BLaER1 treated with 17β-estradiol and CSF1 and Interleukin-3, amounts not matched to agents 10 nM and 100 nM (cell line): ENCODE measurements at regions not wholly inside any gene's neighbourhood (a gene's known extent, or its start where the extent isn't known, plus 50 kb on each side); places are given as distances from the start of the nearest gene placed in this dataset.

Experiments used
- H3K27ac ChIP-seq, 11 experiments: shearing (Covaris generic); formaldehyde crosslinking; 2 replicates each; pipeline ENCODE4 v1.8.1; 2022
- H3K27me3 ChIP-seq, 11 experiments: shearing (Covaris generic); formaldehyde crosslinking; 2 replicates each; pipeline ENCODE4 v1.8.1; 2022
- H3K36me3 ChIP-seq, 11 experiments: shearing (Covaris generic); formaldehyde crosslinking; 2 replicates each; pipeline ENCODE4 v1.8.1; 2022
- H3K4me1 ChIP-seq, 10 experiments: shearing (Covaris generic); formaldehyde crosslinking; 2 replicates each; pipeline ENCODE4 v1.8.1; 2022
- H3K4me2 ChIP-seq, 11 experiments: shearing (Covaris generic); formaldehyde crosslinking; 2 replicates each; pipeline ENCODE4 v1.8.1; 2022
- H3K4me3 ChIP-seq, 10 experiments: shearing (Covaris generic); formaldehyde crosslinking; 2 replicates each; pipeline ENCODE4 v1.8.1; 2022
- H3K9ac ChIP-seq, 11 experiments: shearing (Covaris generic); formaldehyde crosslinking; 2 replicates each; pipeline ENCODE4 v1.8.1; 2022
- H3K9me3 ChIP-seq, 11 experiments: shearing (Covaris generic); formaldehyde crosslinking; replicated peaks in 1 of 11; 2 replicates each; pipeline ENCODE4 v1.8.1; 2022
- H4K20me1 ChIP-seq, 11 experiments: shearing (Covaris generic); formaldehyde crosslinking; 2 replicates each; pipeline ENCODE4 v1.8.1; 2022
- Cebpa-rat ChIP-seq, 11 experiments: shearing (Covaris generic); IDR thresholded peaks; 2 replicates each; pipeline ENCODE4 v1.8.1; 2022

DNA sequence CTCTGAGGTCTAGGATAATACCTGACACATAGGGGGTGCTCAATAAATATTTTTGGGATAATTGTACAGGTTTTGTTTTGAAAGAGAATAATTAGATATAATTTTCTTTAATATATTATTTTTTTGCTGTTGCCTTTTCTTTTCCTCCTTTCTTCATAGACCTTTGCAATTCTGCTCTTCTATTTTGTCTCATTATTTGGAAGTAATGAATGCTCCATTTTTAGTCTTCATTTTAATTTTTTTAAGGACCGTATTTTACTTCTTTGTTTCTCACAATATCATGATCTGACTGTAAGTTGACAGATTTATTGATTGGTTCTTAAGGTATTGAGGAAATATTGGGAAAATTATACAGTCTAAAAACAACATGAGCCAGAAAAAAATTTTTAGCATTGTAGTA is 150.5 kb upstream of the TMC3 start:
- H3K36me3 ChIP-seq, result no peaks in the 10 kb centered on the region
- no peaks in the 10 kb centered on the region for H4K20me1 ChIP-seq
- H3K4me3 ChIP-seq, result no peak overlapping the region
- H3K4me2 ChIP-seq, result no peak overlapping the region
- 0 out of 22 replicates have a peak, but pooled peaks cover 0 to 5% (median 0%) of the 10 kb centered on the region in 11 experiments for H3K9me3 ChIP-seq
- H3K27me3 ChIP-seq, result no peaks in the 10 kb centered on the region
- TF ChIP-seq Cebpa-rat (IDR thresholded peaks at IDR 0.05), result no peak
- H3K4me1 ChIP-seq, result no peaks in the 10 kb centered on the region
- H3K27ac ChIP-seq, result no peak overlapping the region
- no peak overlapping the region for H3K9ac ChIP-seq

DNA sequence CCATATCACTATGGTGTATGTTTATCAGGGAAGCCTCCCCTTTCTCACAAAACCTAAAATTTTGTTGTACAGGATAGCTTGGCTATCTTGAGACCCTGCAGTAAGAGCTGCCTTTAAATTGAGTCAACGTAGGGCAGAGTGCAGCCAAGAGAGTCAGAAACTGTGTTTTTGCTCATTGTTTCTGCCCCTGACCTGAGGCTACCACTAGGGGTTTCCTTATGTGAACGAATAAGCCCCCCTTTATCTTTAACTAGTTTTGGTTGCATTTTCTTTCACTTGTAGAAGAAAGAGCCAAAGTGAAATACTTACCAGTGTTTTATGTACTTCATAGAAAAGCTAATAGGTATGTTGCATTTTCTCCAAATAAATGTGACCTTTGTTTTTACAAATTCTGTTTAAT is 149.9 kb upstream of the TMC3 start:
- no peaks in the 10 kb centered on the region for H4K20me1 ChIP-seq

DNA sequence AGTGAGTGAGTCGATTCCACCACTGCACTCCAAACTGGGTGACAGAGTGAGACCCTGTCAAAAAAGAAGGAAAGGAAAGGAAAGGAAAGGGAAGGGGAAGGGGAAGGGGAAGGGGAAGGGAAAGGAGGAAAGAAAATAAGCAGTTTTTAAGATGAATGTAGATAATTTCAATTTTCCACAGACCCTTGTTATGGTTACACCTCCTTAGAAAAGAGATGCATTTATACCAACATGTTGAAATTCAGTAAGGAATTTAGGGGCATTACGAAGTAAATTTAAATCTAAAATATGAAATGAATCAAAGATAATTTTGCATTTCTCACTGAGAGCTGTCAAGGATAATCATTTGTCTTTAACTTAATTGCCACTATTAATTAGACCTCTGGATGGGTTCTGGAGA is 146.5 kb upstream of the TMC3 start:
- no peaks in the 10 kb centered on the region for H4K20me1 ChIP-seq
- no peaks in the 10 kb centered on the region for H3K27me3 ChIP-seq
- H3K9ac ChIP-seq, result no peak overlapping the region
- no peaks in the 10 kb centered on the region for H3K4me1 ChIP-seq
- H3K9me3 ChIP-seq, result no peaks in the 10 kb centered on the region
- no peak overlapping the region for H3K4me3 ChIP-seq
- no peak for TF ChIP-seq Cebpa-rat (IDR thresholded peaks at IDR 0.05)
- no peaks in the 10 kb centered on the region for H3K36me3 ChIP-seq
- H3K4me2 ChIP-seq, result no peak overlapping the region
- H3K27ac ChIP-seq, result no peak overlapping the region

More for the DNA sequence above, 149.9 kb upstream of the TMC3 start:
- no peaks in the 10 kb centered on the region for H3K36me3 ChIP-seq
- no peak overlapping the region for H3K4me2 ChIP-seq
- H3K4me3 ChIP-seq, result no peak overlapping the region
- no peak overlapping the region for H3K27ac ChIP-seq
- H3K9me3 ChIP-seq, result 0 out of 22 replicates have a peak, but pooled peaks cover 0 to 5% (median 0%) of the 10 kb centered on the region in 11 experiments
- no peak for TF ChIP-seq Cebpa-rat (IDR thresholded peaks at IDR 0.05)
- H3K4me1 ChIP-seq, result no peaks in the 10 kb centered on the region
- no peaks in the 10 kb centered on the region for H3K27me3 ChIP-seq
- H3K9ac ChIP-seq, result no peak overlapping the region

DNA sequence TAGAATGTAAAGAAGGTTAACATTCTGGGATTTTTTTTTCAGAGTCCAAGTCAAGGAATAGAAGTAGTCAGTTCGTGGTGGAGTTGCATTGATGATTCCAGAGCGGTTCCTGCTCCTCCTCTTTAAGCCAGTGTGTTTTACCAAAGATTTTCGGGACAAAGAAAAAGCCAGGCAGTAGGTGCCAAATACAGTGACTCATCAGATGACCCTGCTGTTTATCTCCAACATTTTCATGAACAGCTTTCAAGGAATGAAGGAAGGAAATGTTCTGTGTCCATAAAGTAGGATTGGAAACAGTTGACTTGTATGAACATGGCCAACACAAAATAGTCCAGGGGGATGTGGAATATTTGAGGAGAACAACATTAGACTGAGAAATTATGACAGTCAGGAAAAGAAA is 142.4 kb upstream of the TMC3 start:
- Histone ChIP-seq H3K9ac (no peak overlapping the region), H3K27me3 (no peaks in the 10 kb centered on the region), H3K4me1 (no peaks in the 10 kb centered on the region), H3K4me2 (no peak overlapping the region), H4K20me1 (no peaks in the 10 kb centered on the region), H3K9me3 (no peaks in the 10 kb centered on the region), H3K27ac (no peak overlapping the region), H3K4me3 (no peak overlapping the region), H3K36me3 (no peaks in the 10 kb centered on the region)
- TF ChIP-seq Cebpa-rat (IDR thresholded peaks at IDR 0.05), result no peak

DNA sequence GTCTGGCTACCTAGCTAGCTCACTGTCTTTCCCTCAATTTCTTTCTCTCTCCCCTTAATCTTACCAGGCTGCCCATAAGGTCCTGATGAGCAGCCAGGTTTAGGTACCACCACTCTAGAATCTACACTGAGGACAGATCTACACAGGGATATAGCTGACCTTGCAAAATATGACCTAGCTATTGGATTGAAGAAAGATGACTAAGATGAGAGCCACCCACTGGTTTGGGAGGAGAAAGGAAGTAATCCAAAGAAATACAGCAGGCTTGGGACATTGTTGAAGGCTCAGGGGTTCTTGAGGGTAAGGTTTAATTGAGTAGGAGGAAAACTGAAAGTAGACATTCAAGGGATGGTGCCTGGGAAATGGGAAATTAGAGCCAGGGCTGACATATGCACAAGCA is 142.0 kb upstream of the TMC3 start:
- H3K27ac ChIP-seq, result no peak overlapping the region
- H3K4me2 ChIP-seq, result no peak overlapping the region
- TF ChIP-seq Cebpa-rat (IDR thresholded peaks at IDR 0.05), result no peak
- H3K9ac ChIP-seq, result no peak overlapping the region
- no peaks in the 10 kb centered on the region for H3K9me3 ChIP-seq
- no peaks in the 10 kb centered on the region for H3K36me3 ChIP-seq
- no peaks in the 10 kb centered on the region for H4K20me1 ChIP-seq
- H3K27me3 ChIP-seq, result no peaks in the 10 kb centered on the region
- no peak overlapping the region for H3K4me3 ChIP-seq
- H3K4me1 ChIP-seq, result no peaks in the 10 kb centered on the region

DNA sequence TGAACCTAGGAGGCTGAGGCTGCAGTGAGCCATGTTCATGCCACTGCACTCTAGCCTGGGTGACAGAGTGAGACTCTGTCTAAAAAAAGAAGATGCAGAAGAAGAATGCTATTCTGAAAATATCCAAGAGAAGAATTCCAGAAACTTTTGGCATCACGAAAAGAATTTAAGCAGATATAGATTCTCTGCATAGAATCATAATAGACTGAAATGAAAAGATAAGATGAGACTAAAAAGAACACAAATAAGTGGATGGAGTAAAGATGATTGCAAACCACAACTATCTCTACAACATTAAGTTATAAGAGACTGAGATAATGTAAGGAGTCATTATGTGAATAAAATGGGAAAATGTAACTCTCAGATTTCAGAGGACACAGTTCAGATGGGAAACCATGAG is 140.7 kb upstream of the TMC3 start:
- Histone ChIP-seq H3K4me3 (no peak overlapping the region), H4K20me1 (no peaks in the 10 kb centered on the region), H3K27me3 (no peaks in the 10 kb centered on the region), H3K9ac (no peak overlapping the region), H3K27ac (no peak overlapping the region), H3K9me3 (no peaks in the 10 kb centered on the region), H3K4me2 (no peak overlapping the region), H3K4me1 (no peaks in the 10 kb centered on the region), H3K36me3 (no peaks in the 10 kb centered on the region)
- no peak for TF ChIP-seq Cebpa-rat (IDR thresholded peaks at IDR 0.05)

DNA sequence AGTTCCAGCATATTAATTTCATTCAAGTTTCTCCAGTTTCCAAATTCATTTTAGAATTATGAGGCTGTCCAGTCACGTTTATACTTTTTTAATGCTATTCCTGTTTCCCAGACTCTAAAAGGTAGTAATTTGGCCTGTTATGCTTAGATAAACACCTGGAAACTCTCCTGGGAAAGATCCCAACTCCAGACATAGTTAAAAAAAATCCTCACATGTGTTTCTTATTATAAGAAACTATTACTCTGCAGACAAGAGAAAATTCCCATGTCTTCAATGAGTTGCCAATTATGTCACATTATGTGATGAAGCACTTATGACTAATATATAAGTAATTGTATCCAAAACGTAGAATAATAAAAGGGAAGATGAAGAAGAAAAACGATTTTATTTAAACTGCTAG is 137.1 kb upstream of the TMC3 start:
- Histone ChIP-seq H4K20me1 (no peaks in the 10 kb centered on the region), H3K27me3 (no peaks in the 10 kb centered on the region), H3K9ac (no peak overlapping the region), H3K4me3 (no peak overlapping the region), H3K27ac (no peak overlapping the region), H3K4me2 (no peak overlapping the region), H3K4me1 (no peaks in the 10 kb centered on the region), H3K9me3 (no peaks in the 10 kb centered on the region), H3K36me3 (no peaks in the 10 kb centered on the region)
- TF ChIP-seq Cebpa-rat (IDR thresholded peaks at IDR 0.05), result no peak

DNA sequence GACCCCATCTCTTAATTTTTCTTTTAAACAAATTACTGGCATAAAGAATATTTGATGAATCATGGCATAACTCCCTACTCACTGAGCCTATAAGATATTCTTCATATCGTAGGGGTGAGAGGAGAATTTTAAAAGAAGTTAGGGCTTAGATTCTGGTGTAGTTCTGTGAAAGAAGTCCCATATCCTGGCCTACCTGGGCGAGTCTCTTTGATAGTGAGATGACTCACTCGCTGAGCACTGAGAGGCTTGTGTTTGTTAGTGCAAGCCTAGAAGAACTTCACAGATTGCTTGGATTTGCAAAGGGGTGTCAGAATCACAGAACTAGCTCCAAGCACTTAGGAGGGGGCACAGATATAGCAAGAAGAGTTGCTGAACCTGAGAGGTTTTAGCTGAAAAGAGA is 133.8 kb upstream of the TMC3 start:
- Histone ChIP-seq H4K20me1 (no peaks in the 10 kb centered on the region), H3K27ac (no peak overlapping the region), H3K9me3 (no peaks in the 10 kb centered on the region), H3K27me3 (no peaks in the 10 kb centered on the region), H3K4me3 (no peak overlapping the region), H3K4me1 (no peaks in the 10 kb centered on the region), H3K9ac (no peak overlapping the region), H3K36me3 (no peaks in the 10 kb centered on the region), H3K4me2 (no peak overlapping the region)
- TF ChIP-seq Cebpa-rat (IDR thresholded peaks at IDR 0.05), result no peak

DNA sequence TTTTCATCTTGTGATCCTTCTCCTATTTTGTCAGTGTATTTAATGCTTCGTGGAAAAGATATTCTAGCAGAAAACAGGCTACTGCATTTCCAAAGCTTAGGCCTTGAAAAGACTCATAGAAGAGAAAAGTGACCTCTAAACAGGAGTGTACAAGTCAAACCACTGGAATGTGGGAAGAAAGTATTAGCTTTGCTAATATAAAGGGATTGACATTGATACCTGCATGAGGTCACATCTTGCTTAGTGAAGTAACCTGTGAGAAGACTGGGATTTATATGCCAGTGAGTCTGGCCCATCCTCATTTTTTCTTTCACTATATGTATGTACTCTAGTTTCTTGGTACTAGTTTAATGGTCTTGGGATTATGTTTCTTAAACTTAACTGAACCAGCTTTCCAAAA is 132.9 kb upstream of the TMC3 start:
- Histone ChIP-seq H3K27ac (no peak overlapping the region), H3K9ac (no peak overlapping the region), H3K4me1 (no peaks in the 10 kb centered on the region), H3K9me3 (no peaks in the 10 kb centered on the region), H3K36me3 (no peaks in the 10 kb centered on the region), H3K4me2 (no peak overlapping the region), H3K27me3 (no peaks in the 10 kb centered on the region), H4K20me1 (no peaks in the 10 kb centered on the region), H3K4me3 (no peak overlapping the region)
- no peak for TF ChIP-seq Cebpa-rat (IDR thresholded peaks at IDR 0.05)

DNA sequence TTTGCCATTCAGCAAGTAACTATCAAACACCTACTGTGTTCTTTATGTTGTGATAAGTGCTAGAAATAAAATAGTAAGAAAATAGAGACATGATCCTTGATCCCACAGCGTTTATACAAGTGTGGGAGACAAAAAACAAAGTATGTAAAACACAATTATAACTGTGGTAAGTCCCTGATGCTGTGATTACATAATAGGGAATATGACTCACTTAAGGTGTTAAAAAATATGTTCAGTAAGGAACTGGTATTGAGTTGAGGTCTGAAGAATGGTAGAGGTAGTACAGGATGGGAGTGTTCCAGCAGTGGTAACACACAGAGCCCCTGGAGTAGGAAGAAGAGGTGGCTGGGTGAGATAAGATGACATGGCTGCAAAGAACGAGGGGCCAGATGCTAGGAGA is 132.1 kb upstream of the TMC3 start:
- Histone ChIP-seq H3K27me3 (no peaks in the 10 kb centered on the region), H3K4me2 (no peak overlapping the region), H3K4me3 (no peak overlapping the region), H3K9me3 (no peaks in the 10 kb centered on the region), H3K9ac (no peak overlapping the region), H3K36me3 (no peaks in the 10 kb centered on the region), H3K27ac (no peak overlapping the region), H3K4me1 (no peaks in the 10 kb centered on the region), H4K20me1 (no peaks in the 10 kb centered on the region)
- TF ChIP-seq Cebpa-rat (IDR thresholded peaks at IDR 0.05), result no peak
